ENCODE measurements at regions not wholly inside any gene's neighbourhood (a gene's known extent, or its start where the extent isn't known, plus 50 kb on each side); places are given as distances from the start of the nearest gene placed in this dataset.

GRCh38 chr13:27014406-27015359, 156.9 kb downstream of the USP12 start:
- no peak for DNase-seq

GRCh38 chr13:27012482-27013197, 159.0 kb downstream of the USP12 start:
- DNase-seq = no peak

GRCh38 chr13:27011661-27012060, 159.9 kb downstream of the USP12 start:
- DNase-seq = no peak

GRCh38 chr13:27008733-27009132, 162.9 kb downstream of the USP12 start:
- no peak for DNase-seq

GRCh38 chr13:27007166-27007565, 164.4 kb downstream of the USP12 start:
- DNase-seq = no peak

- no peak for DNase-seq
Observed at GRCh38 chr13:27006519-27007161, 165.0 kb downstream of the USP12 start.

GRCh38 chr13:27005976-27006518, 165.6 kb downstream of the USP12 start:
- no peak for DNase-seq

GRCh38 chr13:27005556-27005955, 166.1 kb downstream of the USP12 start:
- no peak for DNase-seq

GRCh38 chr13:27004866-27005265, 166.7 kb downstream of the USP12 start:
- no peak for DNase-seq

GRCh38 chr13:27004326-27004725, 167.3 kb downstream of the USP12 start:
- DNase-seq = no peak

- no peak for DNase-seq
Observed at GRCh38 chr13:27001705-27002104, 169.9 kb downstream of the USP12 start.

- DNase-seq = no peak
Observed at GRCh38 chr13:27000686-27001085, 170.9 kb downstream of the USP12 start.

GRCh38 chr13:26999499-26999898, 172.1 kb downstream of the USP12 start:
- no peak for DNase-seq

GRCh38 chr13:26998292-26998691, 173.3 kb downstream of the USP12 start:
- DNase-seq = no peak

- no peak for DNase-seq
Observed at GRCh38 chr13:26996965-26997752, 174.5 kb downstream of the USP12 start.

- no peak for DNase-seq
Observed at GRCh38 chr13:26995159-26995558, 176.5 kb downstream of the USP12 start.

GRCh38 chr13:26993780-26994179, 177.8 kb downstream of the USP12 start:
- DNase-seq = no peak

- DNase-seq = no peak
Observed at GRCh38 chr13:26992951-26993719, 178.5 kb downstream of the USP12 start.

GRCh38 chr13:26991508-26992181, 180.0 kb downstream of the USP12 start:
- no peak for DNase-seq

GRCh38 chr13:26989957-26990713, 181.5 kb downstream of the USP12 start:
- no peak for DNase-seq

Data from T-helper 9 cell (primary cell).